ENCODE measurements at regions not wholly inside any gene's neighbourhood (a gene's known extent, or its start where the extent isn't known, plus 50 kb on each side); places are given as distances from the start of the nearest gene placed in this dataset.

- no peak for DNase-seq
Measured at GRCh38 chr7:41633690-41634089, 69.2 kb downstream of the INHBA start.

DNA sequence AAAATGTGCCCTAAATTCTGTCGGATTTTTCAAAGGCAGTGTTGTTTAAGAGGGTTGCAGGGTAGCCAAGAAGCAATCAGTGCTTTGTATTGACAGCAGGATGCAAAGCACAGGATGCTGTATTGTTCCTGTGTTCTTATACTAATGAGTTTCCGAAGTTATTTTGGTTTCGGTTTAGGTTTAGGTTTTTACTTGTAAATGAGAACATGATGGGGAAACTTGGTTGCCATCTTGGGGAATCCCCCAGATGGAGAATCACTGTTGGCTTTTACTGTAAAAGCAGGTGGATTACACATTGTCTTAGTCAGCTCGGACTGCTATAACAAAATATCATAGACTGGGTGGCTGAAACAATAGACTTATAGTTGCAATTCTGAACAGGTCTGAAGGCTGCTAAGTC lies 72.1 kb downstream of the INHBA start:
- DNase-seq, result no peak

DNA sequence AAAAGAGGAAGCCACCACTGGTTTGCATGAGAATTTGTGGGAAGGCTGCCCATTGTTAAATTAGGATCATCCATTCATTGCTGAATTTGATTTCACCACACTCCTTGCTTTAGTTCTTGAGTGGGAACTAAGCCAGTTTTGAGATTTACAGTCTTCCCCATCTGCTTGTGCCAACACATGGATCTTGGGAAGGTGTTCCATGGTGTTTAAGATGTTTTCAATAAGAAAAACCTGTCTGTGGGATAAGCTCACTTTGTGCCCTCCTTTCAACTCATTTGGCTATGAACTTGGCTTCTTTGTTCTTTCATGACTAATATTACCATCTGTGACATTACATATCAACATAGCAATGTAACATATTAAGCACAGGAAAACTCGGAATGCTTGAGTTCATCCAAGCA lies 73.2 kb downstream of the INHBA start:
- DNase-seq, result peak; percentile 3

- DNase-seq, result peak; percentile 51
Measured at GRCh38 chr7:41628901-41629300, 74.0 kb downstream of the INHBA start.

DNA sequence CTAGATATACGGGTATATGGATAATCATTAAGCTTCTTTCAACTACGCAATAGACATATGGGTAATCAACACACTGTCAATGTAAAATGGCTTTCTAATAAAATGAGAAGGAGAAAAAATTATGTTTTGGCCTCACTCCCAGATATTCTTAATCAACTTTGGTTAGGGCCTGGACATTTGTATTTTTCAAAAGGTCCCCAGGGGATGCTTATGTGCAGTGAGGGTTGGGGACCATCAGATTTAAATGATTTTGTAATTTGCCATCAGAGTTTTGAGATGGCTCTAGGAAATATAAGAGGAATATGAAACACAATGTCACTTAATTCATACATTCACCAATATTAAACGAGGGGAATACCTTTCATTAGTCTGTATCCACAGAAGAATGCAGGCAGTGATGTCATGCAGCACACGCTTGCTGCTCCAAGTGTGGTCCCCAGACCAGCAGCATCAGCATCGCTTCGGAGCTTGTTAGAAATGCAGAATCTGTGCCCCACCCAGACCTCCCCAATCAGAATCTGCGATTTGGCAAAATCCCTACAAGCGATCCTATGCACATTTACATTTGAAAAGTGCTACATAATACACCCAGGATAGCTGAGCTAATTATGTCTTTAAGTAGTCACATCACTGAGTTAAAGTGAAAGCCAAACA lies 75.1 kb downstream of the INHBA start:
- no peak for DNase-seq

DNA sequence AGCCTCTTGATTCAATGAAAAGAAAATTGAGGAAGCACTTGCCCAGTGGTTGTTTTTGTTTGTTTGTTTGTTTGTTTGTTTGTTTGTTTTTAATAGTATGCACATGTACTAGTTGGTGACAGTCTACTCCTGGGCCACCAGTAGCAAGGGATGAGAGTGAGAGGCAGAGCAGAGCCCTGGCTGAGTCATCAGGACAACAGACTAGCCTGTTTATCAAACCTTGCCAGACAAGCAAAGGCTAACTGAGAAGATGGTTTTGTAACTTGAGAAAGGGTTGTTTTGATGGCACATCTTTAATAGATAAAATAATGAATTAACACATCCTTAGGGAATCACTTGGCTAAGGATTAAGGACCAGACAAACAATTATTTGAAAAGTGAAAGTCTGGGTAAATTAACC lies 78.1 kb downstream of the INHBA start:
- no peak for DNase-seq

DNA sequence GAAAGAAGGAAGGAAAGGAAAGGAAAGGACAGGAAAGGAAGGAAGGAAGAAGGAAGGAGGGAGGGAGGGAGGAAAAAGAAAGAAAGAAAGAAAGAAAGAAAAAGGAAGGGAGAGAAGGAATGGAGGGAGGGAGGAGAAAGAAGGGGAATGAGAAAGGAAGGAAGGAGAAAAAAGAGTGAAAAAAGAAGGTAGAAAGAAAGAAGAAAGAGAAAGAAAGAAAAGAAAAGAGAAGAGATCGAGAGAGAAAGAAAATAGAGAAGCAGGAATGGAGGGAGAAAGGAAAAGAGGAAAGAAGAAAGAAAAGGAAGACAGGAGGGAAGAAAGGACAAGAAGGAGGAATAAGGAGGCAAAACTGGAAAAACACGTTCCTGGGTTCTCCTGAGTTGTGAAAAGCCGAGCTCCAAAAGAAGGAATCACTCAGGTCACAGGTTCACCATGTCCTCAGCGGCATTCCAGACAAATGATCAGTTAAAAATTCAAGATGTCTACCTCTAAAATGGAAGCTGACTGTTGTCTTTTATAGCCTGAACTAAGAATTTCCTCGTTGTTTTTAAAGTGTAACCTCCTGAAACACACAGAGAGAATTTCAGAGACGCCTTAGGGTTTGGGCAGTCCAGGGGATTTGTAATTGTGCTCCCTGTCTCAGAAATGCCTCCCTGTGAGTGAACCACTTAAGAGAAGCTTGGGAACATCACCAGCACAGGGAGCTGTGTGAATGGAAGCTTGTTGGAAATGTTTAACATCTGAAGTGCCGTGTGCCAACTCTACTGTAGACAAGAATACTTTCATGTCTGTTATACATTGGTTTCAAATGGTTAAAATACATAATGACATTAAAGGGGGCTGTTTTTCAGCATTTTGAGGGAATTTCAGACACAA lies 80.7 kb downstream of the INHBA start:
- DNase-seq, result no peak

GRCh38 chr7:41617987-41618386 lies 84.9 kb downstream of the INHBA start:
- DNase-seq, result no peak

- no peak for DNase-seq
Measured at GRCh38 chr7:41612798-41613197, 90.1 kb downstream of the INHBA start.

DNA sequence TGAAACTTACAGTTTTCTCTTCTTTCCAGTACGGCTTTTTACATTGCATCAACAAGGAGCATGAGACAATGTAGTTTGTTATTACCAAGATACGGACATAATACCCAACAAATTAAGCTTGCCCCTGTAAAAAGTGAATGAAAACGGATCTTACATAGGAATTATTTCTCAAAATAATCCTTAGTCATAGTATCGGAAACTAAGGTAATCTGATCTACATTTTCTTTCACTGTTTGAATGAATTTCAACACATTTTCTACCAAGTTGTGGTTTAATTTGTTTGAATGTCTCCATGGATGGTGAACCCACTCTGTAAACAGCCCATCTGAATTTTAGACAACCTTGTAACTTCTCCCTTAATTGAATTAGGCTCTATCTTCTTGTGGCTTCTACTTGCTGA lies 90.5 kb downstream of the INHBA start:
- DNase-seq, result no peak

DNA sequence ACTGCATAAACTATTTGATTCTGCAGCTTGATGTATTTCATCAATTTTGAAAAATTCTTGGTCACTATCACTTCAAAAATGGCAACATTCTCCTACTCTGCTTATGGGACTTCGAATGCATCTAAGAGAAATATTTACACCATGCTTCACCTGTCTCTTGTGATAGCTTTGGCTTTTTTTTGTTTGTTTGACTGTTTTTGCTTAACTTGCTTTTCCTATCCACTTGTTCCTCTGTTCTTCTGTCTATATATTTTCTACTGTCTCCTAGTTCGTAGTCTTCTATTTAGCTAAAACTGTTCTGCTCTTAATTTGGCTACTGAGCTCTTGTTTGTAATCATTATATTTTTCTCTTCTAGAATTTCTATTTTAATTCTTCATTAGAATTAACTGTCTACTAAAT lies 94.4 kb downstream of the INHBA start:
- no peak for DNase-seq

DNA sequence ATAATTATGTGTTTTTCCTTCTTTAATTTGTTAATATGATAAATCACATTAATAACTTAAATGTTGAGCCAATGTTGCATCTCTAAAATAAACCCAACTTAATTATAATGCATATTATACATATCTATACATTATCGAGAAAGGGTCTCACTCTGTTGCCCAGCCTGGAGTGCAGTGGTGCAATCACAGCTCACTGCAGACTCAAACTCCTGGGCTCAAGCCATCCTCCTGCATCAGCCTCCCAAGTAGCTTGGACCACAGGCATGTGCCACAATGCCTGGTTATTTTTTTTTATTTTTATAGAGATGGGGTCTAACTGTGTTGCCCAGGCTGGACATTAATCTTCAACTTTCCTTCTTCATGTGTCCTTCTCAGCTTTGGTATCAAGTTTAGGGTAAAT lies 98.9 kb downstream of the INHBA start:
- no peak for DNase-seq

DNA sequence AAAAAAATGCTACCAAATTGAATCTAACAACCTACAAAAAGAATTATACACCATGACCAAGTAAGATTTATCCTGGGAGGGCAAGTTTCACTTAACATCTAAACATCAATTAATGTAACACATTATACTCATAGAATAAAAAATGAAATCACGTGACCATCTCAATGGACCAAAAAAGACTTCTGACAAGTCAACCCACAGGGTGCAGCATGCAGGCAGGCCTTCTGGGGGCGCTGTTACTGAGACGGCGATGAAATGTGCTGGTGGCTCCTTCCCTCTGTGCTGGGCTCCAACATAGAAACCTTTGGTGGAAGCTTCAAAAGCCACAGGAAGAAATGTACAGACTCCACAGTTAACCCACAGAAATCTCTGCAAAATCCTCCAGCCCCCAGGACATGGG lies 103.1 kb downstream of the INHBA start:
- no peak for DNase-seq

DNA sequence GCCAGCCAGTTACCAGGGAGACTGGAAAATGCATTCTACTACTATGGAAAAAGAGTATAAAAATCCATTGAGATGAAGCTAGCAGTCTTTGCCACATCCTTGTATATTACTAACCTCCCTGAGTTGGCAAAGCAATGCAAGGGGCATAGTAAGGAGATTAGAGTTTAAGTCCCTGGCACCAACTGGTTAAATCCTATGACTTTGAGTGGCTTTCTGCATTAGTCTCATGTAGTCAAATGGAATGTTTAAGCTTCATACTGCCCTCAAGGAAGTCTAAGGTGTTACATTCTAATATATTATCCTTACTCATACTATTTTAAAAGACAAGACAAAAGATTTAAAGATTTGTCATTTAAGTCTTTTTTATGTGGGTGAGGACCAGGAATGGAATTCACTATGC lies 110.1 kb downstream of the INHBA start:
- DNase-seq, result no peak

DNA sequence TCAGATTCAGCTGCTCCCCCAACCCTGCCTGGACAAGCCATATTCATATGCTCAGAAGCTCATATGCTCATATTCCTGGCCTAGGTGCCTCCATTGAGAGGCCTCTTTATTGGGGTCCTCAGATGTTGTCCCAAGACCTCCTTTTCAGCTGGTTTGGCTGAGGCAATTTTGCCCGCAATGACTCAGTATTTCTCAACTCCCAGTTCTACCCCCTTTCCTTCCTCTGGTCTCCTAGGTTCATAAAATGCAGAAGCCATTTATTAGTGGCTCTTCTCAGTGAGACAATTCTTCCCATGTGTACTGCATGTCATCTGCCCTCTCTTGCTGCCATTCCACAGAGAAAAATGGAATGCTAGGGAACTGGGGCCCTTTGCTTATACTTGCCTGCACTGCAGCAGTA lies 110.7 kb downstream of the INHBA start:
- DNase-seq, result no peak

- no peak for DNase-seq
Measured at GRCh38 chr7:41590986-41591385, 111.9 kb downstream of the INHBA start.

DNA sequence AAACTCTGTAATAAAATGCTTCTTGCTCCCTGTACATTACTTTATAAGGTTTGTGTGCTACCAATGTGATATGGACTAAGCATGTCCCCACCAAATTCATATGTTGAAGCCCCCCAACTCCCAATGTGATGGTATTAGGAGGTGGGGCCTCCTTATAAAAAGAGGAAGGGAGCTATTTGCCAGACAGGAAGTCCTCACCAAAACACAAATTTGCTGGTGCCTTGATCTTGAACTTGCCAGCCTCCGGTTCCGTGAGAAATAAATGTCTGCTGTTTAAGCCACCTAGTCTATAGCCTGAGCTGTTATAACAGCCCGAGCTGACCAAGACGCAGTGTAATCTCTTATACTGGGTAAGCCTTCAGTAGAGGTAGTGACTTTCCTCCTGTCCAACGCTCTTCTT lies 114.5 kb downstream of the INHBA start:
- no peak for DNase-seq

DNA sequence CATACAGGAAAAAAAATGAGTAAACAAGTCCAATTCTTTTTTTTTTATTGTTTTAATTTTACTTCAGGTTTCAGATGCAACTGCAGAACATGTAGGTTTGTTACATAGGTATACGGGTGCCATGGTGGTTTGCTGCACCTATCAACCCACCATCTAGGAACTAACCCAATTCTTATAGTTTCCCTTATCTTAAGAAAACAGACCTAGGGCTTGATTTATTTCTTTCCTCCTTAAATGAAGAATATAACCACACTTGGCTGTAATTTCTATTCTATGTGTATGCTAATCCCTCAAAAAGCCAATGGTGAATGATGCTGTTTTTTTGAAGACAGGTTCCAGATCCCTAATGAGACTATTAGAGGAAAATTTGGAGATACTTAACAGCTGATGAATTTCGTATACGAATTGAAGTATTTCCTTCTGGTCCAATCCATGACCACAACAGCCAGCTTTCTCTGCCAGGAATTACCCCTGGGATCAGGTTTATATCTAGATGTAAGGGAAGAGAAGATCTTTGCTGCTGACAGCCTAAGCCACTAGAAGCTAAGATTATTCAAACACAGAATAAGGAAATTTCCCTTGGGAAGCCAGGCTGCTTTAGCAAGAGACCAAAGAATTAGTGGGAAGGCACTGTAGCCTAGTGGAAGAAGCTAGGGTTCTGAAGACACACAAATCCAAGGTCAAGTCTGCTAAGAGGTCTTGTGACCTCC lies 115.8 kb downstream of the INHBA start:
- no peak for DNase-seq

DNA sequence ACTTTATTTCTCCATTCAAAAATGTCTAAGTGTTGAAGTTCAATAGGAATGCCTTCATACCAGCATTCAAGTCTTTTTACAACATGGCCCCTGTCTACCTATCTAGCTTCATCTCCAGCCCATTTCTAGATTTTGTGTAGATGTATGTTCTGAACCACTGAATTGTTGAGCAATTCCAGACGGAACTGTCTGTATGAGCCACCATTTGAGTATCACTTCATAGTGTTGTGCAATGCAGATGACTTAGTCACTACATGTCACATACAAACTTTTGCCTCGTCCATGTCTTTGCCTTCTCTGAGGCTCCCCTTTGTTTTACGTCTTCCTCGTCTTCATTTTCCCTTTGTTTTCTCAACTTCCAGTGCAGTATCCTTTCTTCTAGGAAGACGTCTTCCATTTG lies 118.1 kb downstream of the INHBA start:
- DNase-seq, result no peak

DNA sequence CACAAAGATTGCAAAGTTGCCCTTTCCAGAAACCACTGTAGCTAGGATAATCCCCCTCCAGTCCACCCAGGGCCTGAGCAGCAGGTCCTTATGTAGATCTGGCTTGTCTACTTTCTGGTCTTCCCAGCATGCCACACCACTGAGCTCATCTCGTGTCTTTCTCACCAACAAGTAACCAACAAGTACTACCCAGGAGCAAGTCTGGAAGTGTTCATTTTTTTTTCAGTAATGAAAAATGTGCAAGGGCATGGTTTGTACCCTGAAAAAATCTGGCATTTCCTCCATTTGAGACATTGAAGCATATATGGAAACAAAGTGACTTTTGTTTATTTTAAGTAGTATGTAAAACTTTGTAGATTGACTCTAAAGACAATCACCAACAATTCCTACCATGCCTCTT lies 120.8 kb downstream of the INHBA start:
- DNase-seq, result no peak

GRCh38 chr7:41581041-41581440 lies 121.8 kb downstream of the INHBA start:
- DNase-seq, result no peak

DNA sequence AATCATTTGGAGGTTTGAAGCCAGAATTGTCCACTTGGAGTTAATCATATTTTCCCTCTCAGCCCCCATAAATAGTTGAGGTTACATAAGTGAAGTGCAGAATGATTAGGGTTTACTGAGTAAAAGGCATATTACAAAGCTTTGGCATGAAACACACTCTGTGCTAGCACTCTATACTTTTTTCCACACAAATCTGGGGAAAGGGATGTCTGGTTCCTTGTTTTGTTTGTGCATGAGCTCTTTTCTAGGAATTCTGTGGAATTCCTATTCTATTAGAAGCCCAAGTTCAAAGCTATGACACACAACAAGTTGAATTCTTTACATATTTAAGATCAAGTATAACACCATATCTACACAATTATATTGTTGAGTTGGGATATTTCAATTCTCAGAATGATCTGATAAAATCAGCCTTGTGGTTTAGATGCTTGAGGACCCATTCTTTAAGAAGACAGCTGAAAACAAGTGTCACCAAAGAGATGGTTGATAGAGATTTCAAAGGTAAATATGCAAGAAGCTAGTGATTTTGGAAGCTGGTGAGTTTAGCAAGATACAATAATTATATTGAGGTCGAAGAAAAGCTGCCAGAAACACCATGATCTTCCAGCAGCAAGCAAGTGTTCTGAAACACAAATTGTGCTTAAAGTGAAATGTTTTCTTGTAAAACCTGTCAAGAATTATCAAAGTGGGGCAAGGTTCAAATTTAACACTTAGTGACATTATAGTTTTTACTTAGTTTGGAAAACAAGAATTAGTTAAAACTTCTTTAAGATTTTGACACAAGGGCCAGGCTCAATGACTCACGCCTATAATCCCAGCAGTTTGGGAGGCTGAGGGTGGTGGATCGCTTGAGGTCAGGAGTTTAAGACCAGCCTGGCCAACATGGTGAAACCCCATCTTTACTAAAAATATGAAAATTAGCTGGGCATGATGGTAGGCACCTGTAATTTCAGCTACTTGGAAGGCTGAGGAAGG lies 122.6 kb downstream of the INHBA start:
- DNase-seq, result peak; percentile 83

DNA sequence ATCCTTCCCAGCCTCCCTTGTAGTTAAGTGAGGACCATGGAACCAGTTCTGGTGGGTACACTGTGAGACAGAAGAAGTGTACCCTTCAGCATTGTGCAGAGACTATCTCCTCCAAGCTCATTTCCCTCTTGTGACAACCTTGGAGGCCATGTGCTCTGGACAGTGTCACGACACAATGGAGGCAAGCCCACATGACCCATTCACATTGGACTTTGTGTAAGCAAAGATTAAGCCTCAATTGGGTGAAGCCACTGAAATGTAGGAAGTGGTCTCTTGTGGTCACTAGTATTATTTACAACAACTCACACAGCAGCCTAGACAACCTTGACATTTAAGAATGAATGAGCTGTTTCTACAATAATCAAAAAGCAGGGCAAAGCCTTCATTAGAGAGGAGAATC lies 124.2 kb downstream of the INHBA start:
- DNase-seq, result no peak

Data from kidney glomerular epithelial cell (primary cell).